LNCAP (cell line): ENCODE measurements at regions not wholly inside any gene's neighbourhood (a gene's known extent, or its start where the extent isn't known, plus 50 kb on each side); places are given as distances from the start of the nearest gene placed in this dataset.

Experiments
- CTCF ChIP-seq: fragments of 450-650 bp; IDR thresholded peaks from 2 replicates; pipeline ENCODE4 v1.5.1; 2017; ENCODE audit warnings: mild to moderate bottlenecking

GRCh38 chr2:41912776-41913175, 135.0 kb upstream of the PKDCC start:
- TF ChIP-seq CTCF: no peak

- TF ChIP-seq CTCF: no peak
Measured at GRCh38 chr2:41913311-41913710, 134.5 kb upstream of the PKDCC start.

DNA sequence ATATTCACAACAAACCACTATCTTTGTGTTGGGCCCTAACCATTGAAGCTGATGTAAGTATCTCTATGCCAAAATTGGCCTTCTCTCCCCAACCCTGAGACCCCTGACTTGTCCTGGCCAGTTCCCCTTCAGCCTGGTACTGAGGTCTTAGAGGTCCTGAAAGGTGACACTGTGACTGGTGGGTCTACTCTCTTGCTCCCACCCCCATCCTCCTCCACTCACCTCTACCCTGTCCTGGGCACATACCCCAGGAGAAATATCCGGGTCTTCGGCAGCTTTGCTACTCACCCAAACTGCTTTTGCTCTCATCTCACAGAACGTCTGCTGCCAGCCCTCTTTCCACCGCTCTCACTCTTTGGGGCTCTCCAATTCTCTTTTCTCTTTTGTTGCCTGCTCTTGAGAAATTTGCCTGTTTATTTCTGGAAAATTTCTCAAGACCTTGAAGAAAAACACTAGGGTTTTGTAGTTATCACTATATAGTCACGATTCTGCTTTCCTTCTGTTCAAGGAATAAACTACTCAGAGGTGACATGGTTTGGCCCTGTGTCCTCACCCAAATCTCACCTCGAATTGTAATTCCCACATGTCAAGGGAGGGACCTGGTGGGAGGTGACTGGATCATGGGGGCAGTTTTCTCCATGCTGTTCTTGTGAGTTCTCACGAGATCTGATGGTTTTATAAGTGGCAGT, 133.8 kb upstream of the PKDCC start:
- TF ChIP-seq CTCF: no peak

GRCh38 chr2:41914936-41915335, 132.9 kb upstream of the PKDCC start:
- TF ChIP-seq CTCF: no peak

- no peak for TF ChIP-seq CTCF
Measured at GRCh38 chr2:41916177-41916576, 131.6 kb upstream of the PKDCC start.

GRCh38 chr2:41917587-41917986, 130.2 kb upstream of the PKDCC start:
- TF ChIP-seq CTCF: no peak

DNA sequence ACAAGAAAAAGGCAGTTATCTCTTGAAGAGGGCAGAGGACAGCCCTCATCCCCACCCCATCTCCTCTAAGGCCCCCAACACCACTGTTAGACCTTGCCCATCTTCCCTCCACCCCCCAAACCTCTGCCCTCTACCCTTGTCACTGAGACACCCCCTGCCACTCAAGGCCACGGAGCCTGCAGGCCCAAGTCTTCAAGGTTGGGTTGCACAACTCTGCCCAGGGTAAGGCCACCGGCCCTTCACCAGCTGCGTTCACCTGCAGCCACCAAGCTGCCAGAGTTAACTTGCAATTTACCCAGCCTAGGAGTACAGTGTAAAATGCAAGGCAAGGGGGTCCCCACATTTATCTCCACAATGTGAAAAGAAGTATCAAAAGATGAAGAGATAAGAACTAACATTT, 128.7 kb upstream of the PKDCC start:
- TF ChIP-seq CTCF: no peak

DNA sequence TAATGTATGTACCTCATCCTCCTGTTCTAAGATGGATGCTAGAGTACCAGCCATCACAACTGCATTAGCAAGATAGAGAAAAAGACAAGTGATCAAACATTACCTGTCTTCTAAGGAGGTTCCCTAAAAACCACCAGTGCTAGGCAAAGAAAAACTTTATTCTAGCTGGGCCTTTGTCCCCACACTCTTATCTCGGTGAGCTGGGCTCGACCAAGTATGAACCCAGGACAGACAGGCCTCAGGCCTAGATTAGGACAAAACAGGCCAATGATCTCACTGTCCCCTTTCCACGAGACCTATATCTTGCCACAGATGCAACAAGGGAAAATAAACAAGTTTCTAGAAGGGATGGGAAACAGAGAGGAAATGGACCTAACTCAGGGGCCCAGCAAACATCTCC, 127.6 kb upstream of the PKDCC start:
- no peak for TF ChIP-seq CTCF
